Karpas-422 (cell line): ENCODE measurements at regions not wholly inside any gene's neighbourhood (a gene's known extent, or its start where the extent isn't known, plus 50 kb on each side); places are given as distances from the start of the nearest gene placed in this dataset.
A peak's percentile ranks its signal among the peaks of the same experiment; 100 is the strongest.
"Not testable (repeated sequence)": the region's sequence is repeated elsewhere in the genome, so short reads cannot be mapped to it uniquely, and the experiment has no call there.

Experiments
- DNase-seq: peaks from one replicate; pipeline ENCODE4 v3.0.0-alpha.2; 2015
- H2AFZ ChIP-seq: fragments of 200-600 bp; sonication (generic); 2 replicates; pipeline ENCODE4 v1.6.1; 2014; ENCODE audit warnings: antibody characterized with exemption, low read length, mixed read lengths
- H3K27ac ChIP-seq: fragments of 200-600 bp; sonication (generic); 2 replicates; pipeline ENCODE4 v1.5.1; 2014; ENCODE audit warnings: mild to moderate bottlenecking, low read length, moderate library complexity
- H3K27me3 ChIP-seq: fragments of 200-600 bp; sonication (generic); 2 replicates; pipeline ENCODE4 v1.6.1; 2014; ENCODE audit warnings: low read length, mixed read lengths
- H3K36me3 ChIP-seq: fragments of 200-600 bp; sonication (generic); 2 replicates; pipeline ENCODE4 v1.6.1; 2014; ENCODE audit warnings: low read length, mixed read lengths; ENCODE audit not compliant: insufficient read depth
- H3K4me1 ChIP-seq: fragments of 200-600 bp; sonication (generic); 2 replicates; pipeline ENCODE4 v1.6.1; 2014; ENCODE audit warnings: mild to moderate bottlenecking, low read length, mixed read lengths
- H3K4me2 ChIP-seq: fragments of 200-600 bp; sonication (generic); 2 replicates; pipeline ENCODE4 v1.6.1; 2014; ENCODE audit warnings: low read length, low read depth, mild to moderate bottlenecking; ENCODE audit not compliant: poor library complexity, severe bottlenecking
- H3K4me3 ChIP-seq: fragments of 200-600 bp; sonication (generic); 2 replicates; pipeline ENCODE4 v1.5.1; 2014; ENCODE audit warnings: mild to moderate bottlenecking, antibody characterized with exemption, low read length, mixed read lengths
- H3K79me2 ChIP-seq: fragments of 200-600 bp; sonication (generic); 2 replicates; pipeline ENCODE4 v1.6.1; 2014; ENCODE audit warnings: mild to moderate bottlenecking, low read length, mixed read lengths
- H3K9ac ChIP-seq: fragments of 200-600 bp; sonication (generic); 2 replicates; pipeline ENCODE4 v1.6.0; 2014; ENCODE audit warnings: low read length
- H3K9me2 ChIP-seq: fragments of 200-600 bp; sonication (generic), shearing (Covaris generic); replicated peaks from 2 replicates; pipeline ENCODE4 v1.6.0; 2014; ENCODE audit warnings: mild to moderate bottlenecking, low read length, moderate library complexity; ENCODE audit not compliant: insufficient read depth
- H3K9me3 ChIP-seq: fragments of 300-700, 200-600 bp; sonication (generic); 2 replicates; pipeline ENCODE4 v1.6.1; 2014; ENCODE audit warnings: low read length, mixed read lengths
- H4K20me1 ChIP-seq: fragments of 200-600 bp; sonication (generic); 2 replicates; pipeline ENCODE4 v1.6.1; 2014; ENCODE audit warnings: mild to moderate bottlenecking, antibody characterized with exemption, low read length, low read depth; ENCODE audit not compliant: insufficient read depth

- Histone ChIP-seq H3K4me3 (peak overlapping the region; percentile 9; the same call in 1 of the 2 replicates), H3K27ac (no peak overlapping the region), H3K4me2 (no peak overlapping the region), H3K9me2 (no peaks in the 10 kb centered on the region), H2AFZ (no peak overlapping the region), H3K9me3 (peaks cover 75% of the 10 kb centered on the region), H3K27me3 (no peaks in the 10 kb centered on the region), H4K20me1 (no peaks in the 10 kb centered on the region), H3K79me2 (no peaks in the 10 kb centered on the region), H3K9ac (no peak overlapping the region), H3K4me1 (no peaks in the 10 kb centered on the region), H3K36me3 (no peaks in the 10 kb centered on the region)
- peak; percentile 39 for DNase-seq
Measured at GRCh38 chr21:8992731-8993174, 1528.6 kb upstream of the TPTE start.

- no peak overlapping the region for H3K4me3 ChIP-seq
- H3K4me1 ChIP-seq: no peaks in the 10 kb centered on the region
- no peaks in the 10 kb centered on the region for H3K79me2 ChIP-seq
- no peak overlapping the region for H3K4me2 ChIP-seq
- no peak overlapping the region for H2AFZ ChIP-seq
- H3K27ac ChIP-seq: no peak overlapping the region
- H3K36me3 ChIP-seq: no peaks in the 10 kb centered on the region
- no peaks in the 10 kb centered on the region for H3K9me2 ChIP-seq
- H3K9me3 ChIP-seq: peaks cover 76% of the 10 kb centered on the region
- H3K27me3 ChIP-seq: no peaks in the 10 kb centered on the region
- no peaks in the 10 kb centered on the region for H4K20me1 ChIP-seq
- no peak overlapping the region for H3K9ac ChIP-seq
- DNase-seq: peak; percentile 39
Measured at GRCh38 chr21:8993284-8993942, 1528.0 kb upstream of the TPTE start.

GRCh38 chr21:8993943-8994639 is 1527.3 kb upstream of the TPTE start:
- Histone ChIP-seq H4K20me1 (no peaks in the 10 kb centered on the region), H3K9me3 (peaks cover 78% of the 10 kb centered on the region), H3K79me2 (no peaks in the 10 kb centered on the region), H2AFZ (no peak overlapping the region), H3K27me3 (no peaks in the 10 kb centered on the region), H3K4me1 (no peaks in the 10 kb centered on the region), H3K9ac (no peak overlapping the region), H3K4me2 (no peak overlapping the region), H3K9me2 (no peaks in the 10 kb centered on the region), H3K27ac (no peak overlapping the region), H3K4me3 (no peak overlapping the region), H3K36me3 (no peaks in the 10 kb centered on the region)
- peak; percentile 41 for DNase-seq

GRCh38 chr21:8994640-8995511 is 1526.5 kb upstream of the TPTE start:
- DNase-seq: peak; percentile 40
- Histone ChIP-seq H3K79me2 (no peaks in the 10 kb centered on the region), H3K27me3 (no peaks in the 10 kb centered on the region), H3K9me3 (peaks cover 76% of the 10 kb centered on the region), H2AFZ (no peak overlapping the region), H3K4me2 (no peak overlapping the region), H3K9ac (no peak overlapping the region), H3K4me1 (no peaks in the 10 kb centered on the region), H3K9me2 (no peaks in the 10 kb centered on the region), H3K4me3 (no peak overlapping the region), H3K27ac (no peak overlapping the region), H4K20me1 (no peaks in the 10 kb centered on the region), H3K36me3 (no peaks in the 10 kb centered on the region)

- H3K4me2 ChIP-seq, H3K27ac ChIP-seq, DNase-seq, H3K36me3 ChIP-seq, H3K9ac ChIP-seq, H3K79me2 ChIP-seq, H3K4me1 ChIP-seq, H3K27me3 ChIP-seq, H2AFZ ChIP-seq, H3K9me2 ChIP-seq, H4K20me1 ChIP-seq, H3K4me3 ChIP-seq: not testable (repeated sequence)
- peaks cover 62% of the 10 kb centered on the region for H3K9me3 ChIP-seq
Measured at GRCh38 chr21:8996487-8996968, 1524.9 kb upstream of the TPTE start.

GRCh38 chr21:8997011-8997440 is 1524.4 kb upstream of the TPTE start:
- Histone ChIP-seq H3K4me1 (no peaks in the 10 kb centered on the region), H3K36me3 (no peaks in the 10 kb centered on the region), H3K79me2 (no peaks in the 10 kb centered on the region), H3K27me3 (no peaks in the 10 kb centered on the region), H3K4me2 (no peak overlapping the region), H3K9me2 (no peaks in the 10 kb centered on the region), H3K9me3 (peaks cover 57% of the 10 kb centered on the region), H3K4me3 (no peak overlapping the region), H3K27ac (no peak overlapping the region), H4K20me1 (no peaks in the 10 kb centered on the region), H2AFZ (no peak overlapping the region), H3K9ac (no peak overlapping the region)
- peak; percentile 39 for DNase-seq

- not testable (repeated sequence) for H3K27me3 ChIP-seq, H3K4me2 ChIP-seq, H4K20me1 ChIP-seq, H2AFZ ChIP-seq, H3K79me2 ChIP-seq, H3K9ac ChIP-seq, H3K36me3 ChIP-seq, H3K4me3 ChIP-seq, H3K9me2 ChIP-seq, H3K27ac ChIP-seq, H3K4me1 ChIP-seq
- peak; percentile 19 for DNase-seq
- H3K9me3 ChIP-seq: peaks cover 55% of the 10 kb centered on the region
Measured at GRCh38 chr21:8997443-8998390, 1523.7 kb upstream of the TPTE start.
